EL (cell line): ENCODE measurements at regions not wholly inside any gene's neighbourhood (a gene's known extent, or its start where the extent isn't known, plus 50 kb on each side); places are given as distances from the start of the nearest gene placed in this dataset.

Experiments used
- DNase-seq: peaks from one replicate; pipeline ENCODE4 v3.0.0-alpha.2; 2016

- DNase-seq, result no peak
Measured at GRCh38 chr6:8275667-8276066, 159.7 kb downstream of the SLC35B3 start.

- DNase-seq, result no peak
Measured at GRCh38 chr6:8274226-8274625, 161.1 kb downstream of the SLC35B3 start.

- no peak for DNase-seq
Measured at GRCh38 chr6:8269872-8270454, 165.4 kb downstream of the SLC35B3 start.

GRCh38 chr6:8269094-8269493, 166.3 kb downstream of the SLC35B3 start:
- DNase-seq, result no peak

GRCh38 chr6:8268606-8269005, 166.3 kb upstream of the EEF1E1 start:
- DNase-seq, result no peak

- no peak for DNase-seq
Measured at GRCh38 chr6:8268156-8268555, 165.8 kb upstream of the EEF1E1 start.

GRCh38 chr6:8260610-8261009, 158.3 kb upstream of the EEF1E1 start:
- no peak for DNase-seq

- DNase-seq, result no peak
Measured at GRCh38 chr6:8246403-8246802, 144.1 kb upstream of the EEF1E1 start.

- no peak for DNase-seq
Measured at GRCh38 chr6:8245726-8246125, 143.4 kb upstream of the EEF1E1 start.

GRCh38 chr6:8243475-8243874, 141.1 kb upstream of the EEF1E1 start:
- peak; percentile 64 for DNase-seq

GRCh38 chr6:8242885-8243284, 140.5 kb upstream of the EEF1E1 start:
- DNase-seq, result no peak

GRCh38 chr6:8240301-8240700, 138.0 kb upstream of the EEF1E1 start:
- DNase-seq, result no peak

GRCh38 chr6:8238773-8239683, 136.7 kb upstream of the EEF1E1 start:
- no peak for DNase-seq

- no peak for DNase-seq
Measured at GRCh38 chr6:8237668-8238067, 135.3 kb upstream of the EEF1E1 start.

GRCh38 chr6:8236956-8237355, 134.6 kb upstream of the EEF1E1 start:
- DNase-seq, result no peak

- DNase-seq, result no peak
Measured at GRCh38 chr6:8234321-8234720, 132.0 kb upstream of the EEF1E1 start.

GRCh38 chr6:8231956-8232355, 129.6 kb upstream of the EEF1E1 start:
- no peak for DNase-seq

- no peak for DNase-seq
Measured at GRCh38 chr6:8229915-8230756, 127.8 kb upstream of the EEF1E1 start.

- DNase-seq, result no peak
Measured at GRCh38 chr6:8225113-8225512, 122.8 kb upstream of the EEF1E1 start.

- no peak for DNase-seq
Measured at GRCh38 chr6:8223678-8224077, 121.3 kb upstream of the EEF1E1 start.

- DNase-seq, result peak; percentile 53
Measured at GRCh38 chr6:8219352-8219943, 117.1 kb upstream of the EEF1E1 start.

GRCh38 chr6:8218861-8219260, 116.5 kb upstream of the EEF1E1 start:
- no peak for DNase-seq

- DNase-seq, result peak; percentile 21
Measured at GRCh38 chr6:8215631-8216030, 113.3 kb upstream of the EEF1E1 start.
